NOMO-1 treated with dmso at 0.1 percent for 144 hours (cell line): ENCODE measurements at regions not wholly inside any gene's neighbourhood (a gene's known extent, or its start where the extent isn't known, plus 50 kb on each side); places are given as distances from the start of the nearest gene placed in this dataset.
"Not testable (repeated sequence)": the region's sequence is repeated elsewhere in the genome, so short reads cannot be mapped to it uniquely, and the experiment has no call there.

Source experiments
- DNase-seq: peaks from one replicate; lab custom pipeline; 2025; ENCODE audit not compliant: unreplicated experiment; lab: John Stamatoyannopoulos, UW

GRCh38 chr4:123133397-123134050, 211.1 kb upstream of the NUDT6 start:
- DNase-seq: no peak

GRCh38 chr4:123144616-123145015, 222.2 kb upstream of the NUDT6 start:
- no peak for DNase-seq

GRCh38 chr4:123158576-123158975, 236.2 kb upstream of the NUDT6 start:
- DNase-seq: no peak

- DNase-seq: no peak
Observed at GRCh38 chr4:123159479-123159878, 237.1 kb upstream of the NUDT6 start.

GRCh38 chr4:123162859-123163258, 233.7 kb upstream of the SPRY1 start:
- DNase-seq: no peak

GRCh38 chr4:123163501-123163900, 233.1 kb upstream of the SPRY1 start:
- peak; percentile 84 for DNase-seq

- no peak for DNase-seq
Observed at GRCh38 chr4:123166023-123166422, 230.6 kb upstream of the SPRY1 start.

- DNase-seq: no peak
Observed at GRCh38 chr4:123167931-123168330, 228.7 kb upstream of the SPRY1 start.

- DNase-seq: no peak
Observed at GRCh38 chr4:123168812-123169211, 227.8 kb upstream of the SPRY1 start.

GRCh38 chr4:123170843-123171242, 225.8 kb upstream of the SPRY1 start:
- no peak for DNase-seq

- DNase-seq: no peak
Observed at GRCh38 chr4:123176605-123177004, 220.0 kb upstream of the SPRY1 start.

GRCh38 chr4:123182289-123182688, 214.3 kb upstream of the SPRY1 start:
- DNase-seq: no peak

- no peak for DNase-seq
Observed at GRCh38 chr4:123183308-123183707, 213.3 kb upstream of the SPRY1 start.

- not testable (repeated sequence) for DNase-seq
Observed at GRCh38 chr4:123183754-123184153, 212.8 kb upstream of the SPRY1 start.

- DNase-seq: no peak
Observed at GRCh38 chr4:123186731-123187130, 209.9 kb upstream of the SPRY1 start.

GRCh38 chr4:123190176-123190575, 206.4 kb upstream of the SPRY1 start:
- DNase-seq: no peak

- DNase-seq: no peak
Observed at GRCh38 chr4:123191728-123192127, 204.9 kb upstream of the SPRY1 start.

GRCh38 chr4:123193802-123194367, 202.7 kb upstream of the SPRY1 start:
- no peak for DNase-seq

- DNase-seq: no peak
Observed at GRCh38 chr4:123198706-123199105, 197.9 kb upstream of the SPRY1 start.

- no peak for DNase-seq
Observed at GRCh38 chr4:123200051-123200940, 196.3 kb upstream of the SPRY1 start.

- DNase-seq: no peak
Observed at GRCh38 chr4:123204737-123205136, 191.9 kb upstream of the SPRY1 start.

GRCh38 chr4:123206016-123206415, 190.6 kb upstream of the SPRY1 start:
- no peak for DNase-seq
